Inflammatory macrophage treated with lipopolysaccharide for 1 hour (primary cell): ENCODE measurements at regions not wholly inside any gene's neighbourhood (a gene's known extent, or its start where the extent isn't known, plus 50 kb on each side); places are given as distances from the start of the nearest gene placed in this dataset.

Experiments
- DNase-seq, 2 donors: peaks; one replicate each; pipeline ENCODE4 v3.0.0-alpha.2; 2020 to 2022

GRCh38 chr15:31151301-31152233 is 50.0 kb upstream of the TRPM1 start:
- no peak for DNase-seq

- DNase-seq, result no peak
Observed at GRCh38 chr15:31153531-31153930, 52.0 kb upstream of the TRPM1 start.

- no peak for DNase-seq
Observed at GRCh38 chr15:31155151-31155550, 53.6 kb upstream of the TRPM1 start.

- no peak for DNase-seq
Observed at GRCh38 chr15:31156226-31156625, 54.7 kb upstream of the TRPM1 start.

GRCh38 chr15:31156808-31157207 is 55.3 kb upstream of the TRPM1 start:
- no peak for DNase-seq

- DNase-seq, result no peak
Observed at GRCh38 chr15:31157644-31158069, 56.1 kb upstream of the TRPM1 start.

GRCh38 chr15:31158858-31159569 is 57.5 kb upstream of the TRPM1 start:
- no peak for DNase-seq

- DNase-seq, result no peak
Observed at GRCh38 chr15:31159837-31160236, 58.3 kb upstream of the TRPM1 start.

- no peak for DNase-seq
Observed at GRCh38 chr15:31160297-31160696, 58.8 kb upstream of the TRPM1 start.

- no peak for DNase-seq
Observed at GRCh38 chr15:31160740-31161495, 59.4 kb upstream of the TRPM1 start.

GRCh38 chr15:31161951-31162350 is 60.4 kb upstream of the TRPM1 start:
- DNase-seq, result no peak

GRCh38 chr15:31162721-31163510 is 61.4 kb upstream of the TRPM1 start:
- DNase-seq, result no peak

GRCh38 chr15:31163769-31164572 is 62.4 kb upstream of the TRPM1 start:
- no peak for DNase-seq

GRCh38 chr15:31164573-31164912 is 63.0 kb upstream of the TRPM1 start:
- no peak for DNase-seq

GRCh38 chr15:31169558-31169957 is 68.0 kb upstream of the TRPM1 start:
- no peak for DNase-seq

- DNase-seq, result no peak
Observed at GRCh38 chr15:31171731-31172130, 70.2 kb upstream of the TRPM1 start.

- no peak for DNase-seq
Observed at GRCh38 chr15:31172606-31173005, 71.1 kb upstream of the TRPM1 start.

GRCh38 chr15:31173790-31174450 is 72.4 kb upstream of the TRPM1 start:
- DNase-seq, result no peak

GRCh38 chr15:31175484-31175883 is 74.0 kb upstream of the TRPM1 start:
- DNase-seq, result no peak

GRCh38 chr15:31177951-31178350 is 76.4 kb upstream of the TRPM1 start:
- peak; percentile 31 to 63 for DNase-seq

GRCh38 chr15:31178705-31179104 is 77.2 kb upstream of the TRPM1 start:
- DNase-seq, result peak; percentile 38 to 39
